ENCODE measurements at regions not wholly inside any gene's neighbourhood (a gene's known extent, or its start where the extent isn't known, plus 50 kb on each side); places are given as distances from the start of the nearest gene placed in this dataset.

DNA sequence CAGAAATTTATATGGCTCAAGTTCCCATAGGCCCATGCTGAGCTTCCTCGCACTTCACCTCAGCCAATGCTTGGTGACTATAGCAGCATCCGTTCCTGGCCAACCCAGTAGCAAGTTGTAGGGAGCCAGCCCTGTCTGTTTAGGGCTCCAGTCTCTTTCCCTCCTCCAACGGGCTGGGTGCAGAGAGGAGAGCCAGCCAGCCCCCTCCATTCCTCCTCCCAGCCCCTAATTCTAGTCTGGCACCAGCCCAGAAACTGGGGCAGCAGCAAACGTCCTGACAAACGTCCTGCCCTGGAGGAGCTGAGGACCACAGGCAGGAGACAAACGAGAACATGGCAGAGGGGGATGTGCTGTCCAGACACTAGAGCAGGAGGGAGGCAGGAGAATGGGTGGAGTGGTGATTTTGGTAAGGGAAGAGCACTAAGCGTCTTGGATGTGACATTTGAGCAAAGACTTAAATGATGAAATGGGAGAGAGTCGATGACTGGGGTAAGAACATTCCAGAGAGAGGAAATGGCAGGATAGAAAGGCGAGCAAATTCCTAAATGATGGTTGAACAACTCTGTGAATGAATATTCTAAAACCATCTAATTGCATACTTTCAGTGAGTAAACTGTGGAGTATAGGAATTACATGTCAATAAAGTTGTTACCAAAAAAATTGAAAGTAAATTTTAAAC is 222.5 kb upstream of the DAPK1 start:
- no peak for TF ChIP-seq CEBPB (IDR thresholded peaks at IDR 0.05; ENCODE audit: low read depth, low read length)
- TF ChIP-seq SAP30 (IDR thresholded peaks at IDR 0.05; ENCODE audit: insufficient read depth, insufficient replicate concordance, low read length): no peak
- no peak for TF ChIP-seq CHD2 (IDR thresholded peaks at IDR 0.05; ENCODE audit: low read length)
- no peak for TF ChIP-seq POLR2A (IDR thresholded peaks at IDR 0.05; ENCODE audit: control extremely low read depth in 1 of 2, low read depth in 2 of 2, low read length in 2 of 2)
- TF ChIP-seq, protein P1, sequence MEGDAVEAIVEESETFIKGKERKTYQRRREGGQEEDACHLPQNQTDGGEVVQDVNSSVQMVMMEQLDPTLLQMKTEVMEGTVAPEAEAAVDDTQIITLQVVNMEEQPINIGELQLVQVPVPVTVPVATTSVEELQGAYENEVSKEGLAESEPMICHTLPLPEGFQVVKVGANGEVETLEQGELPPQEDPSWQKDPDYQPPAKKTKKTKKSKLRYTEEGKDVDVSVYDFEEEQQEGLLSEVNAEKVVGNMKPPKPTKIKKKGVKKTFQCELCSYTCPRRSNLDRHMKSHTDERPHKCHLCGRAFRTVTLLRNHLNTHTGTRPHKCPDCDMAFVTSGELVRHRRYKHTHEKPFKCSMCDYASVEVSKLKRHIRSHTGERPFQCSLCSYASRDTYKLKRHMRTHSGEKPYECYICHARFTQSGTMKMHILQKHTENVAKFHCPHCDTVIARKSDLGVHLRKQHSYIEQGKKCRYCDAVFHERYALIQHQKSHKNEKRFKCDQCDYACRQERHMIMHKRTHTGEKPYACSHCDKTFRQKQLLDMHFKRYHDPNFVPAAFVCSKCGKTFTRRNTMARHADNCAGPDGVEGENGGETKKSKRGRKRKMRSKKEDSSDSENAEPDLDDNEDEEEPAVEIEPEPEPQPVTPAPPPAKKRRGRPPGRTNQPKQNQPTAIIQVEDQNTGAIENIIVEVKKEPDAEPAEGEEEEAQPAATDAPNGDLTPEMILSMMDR (IDR thresholded peaks at IDR 0.05; ENCODE audit: control extremely low read depth in 1 of 3, insufficient read depth in 1 of 3, low read depth in 1 of 3, low read length in 3 of 3): no peak
- TF ChIP-seq SP2 (IDR thresholded peaks at IDR 0.05; ENCODE audit: low read length): no peak
- TF ChIP-seq JUN (IDR thresholded peaks at IDR 0.05; ENCODE audit: low read depth, low read length): no peak
- TF ChIP-seq FOSL1 (IDR thresholded peaks at IDR 0.05; ENCODE audit: insufficient read depth, low read depth, low read length): no peak
- no peak for TF ChIP-seq EGR1 (IDR thresholded peaks at IDR 0.05; ENCODE audit: borderline replicate concordance, low read depth, low read length)
- no peak for TF ChIP-seq POLR2AphosphoS5 (IDR thresholded peaks at IDR 0.05; ENCODE audit: low read depth, low read length)
- TF ChIP-seq BRCA1 (IDR thresholded peaks at IDR 0.05; ENCODE audit: low read depth, low read length): no peak
- no peak for TF ChIP-seq BACH1 (IDR thresholded peaks at IDR 0.05; ENCODE audit: low read length)
- TF ChIP-seq, protein P2, sequence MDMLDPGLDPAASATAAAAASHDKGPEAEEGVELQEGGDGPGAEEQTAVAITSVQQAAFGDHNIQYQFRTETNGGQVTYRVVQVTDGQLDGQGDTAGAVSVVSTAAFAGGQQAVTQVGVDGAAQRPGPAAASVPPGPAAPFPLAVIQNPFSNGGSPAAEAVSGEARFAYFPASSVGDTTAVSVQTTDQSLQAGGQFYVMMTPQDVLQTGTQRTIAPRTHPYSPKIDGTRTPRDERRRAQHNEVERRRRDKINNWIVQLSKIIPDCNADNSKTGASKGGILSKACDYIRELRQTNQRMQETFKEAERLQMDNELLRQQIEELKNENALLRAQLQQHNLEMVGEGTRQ (IDR thresholded peaks at IDR 0.05; ENCODE audit: low read length): no peak
